ENCODE measurements at regions not wholly inside any gene's neighbourhood (a gene's known extent, or its start where the extent isn't known, plus 50 kb on each side); places are given as distances from the start of the nearest gene placed in this dataset.

- no peak overlapping the region for H3K4me3 ChIP-seq (replicated peaks in 1 of 3; ENCODE audit: insufficient read depth in 1 of 3, low read depth in 1 of 3, low read length in 3 of 3)
- no peak for FAIRE-seq
- no peaks in the 10 kb centered on the region for H3K9me1 ChIP-seq (replicated peaks; ENCODE audit: control insufficient read depth, extremely low read depth, insufficient read depth, low read length)
- BruUV-seq (replicated peaks), result no TSS peak
- no peak overlapping the region for H3K9ac ChIP-seq (replicated peaks; ENCODE audit: extremely low read depth, insufficient read depth, low read length)
- no peaks in the 10 kb centered on the region for H3K79me2 ChIP-seq (ENCODE audit: control insufficient read depth, insufficient read depth, low read length)
- H2AFZ ChIP-seq (ENCODE audit: low read depth, low read length), result no peak overlapping the region
- H3K27me3 ChIP-seq (ENCODE audit: control insufficient read depth in 2 of 2, insufficient read depth in 2 of 2, low read length in 2 of 2), result no peaks in the 10 kb centered on the region
- H4K20me1 ChIP-seq (replicated peaks; ENCODE audit: control insufficient read depth, extremely low read depth, insufficient read depth, low read length), result no peaks in the 10 kb centered on the region
- no peaks in the 10 kb centered on the region for H3K4me1 ChIP-seq (ENCODE audit: control insufficient read depth, extremely low read depth, insufficient read depth, low read length)
- H3K4me2 ChIP-seq (ENCODE audit: insufficient read depth, low read length), result no peak overlapping the region
- H3K9me3 ChIP-seq (replicated peaks; ENCODE audit: control insufficient read depth, insufficient read depth, low read length), result no peaks in the 10 kb centered on the region
- H3K36me3 ChIP-seq (ENCODE audit: control insufficient read depth in 2 of 2, extremely low read depth in 1 of 2, insufficient read depth in 2 of 2, low read length in 2 of 2), result no peaks in the 10 kb centered on the region
- intact Hi-C loops (cut with micrococcal nuclease) (no loop called here), dilution Hi-C loops (cut with MboI; ENCODE audit: extremely low pct_ligation_motif_present, low sequenced_read_pairs) (no loop called here)
- ChIA-PET POLR2A (no interaction called here), CTCF (no interaction called here)
- H3K27ac ChIP-seq (ENCODE audit: insufficient read depth, low read depth, low read length), result no peak overlapping the region
- no peak for DNase-seq (ENCODE audit: low read depth, low spot score)
- TF ChIP-seq POLR2A (IDR thresholded peaks at IDR 0.05; ENCODE audit: low read depth, low read length), result no peak
- TF ChIP-seq MYC (IDR thresholded peaks at IDR 0.05; ENCODE audit: low read depth, low read length), result no peak
- no peak for TF ChIP-seq EZH2 (IDR thresholded peaks at IDR 0.05; ENCODE audit: borderline replicate concordance, low read depth, low read length, severe bottlenecking)
- TF ChIP-seq CTCF (IDR thresholded peaks at IDR 0.05; ENCODE audit: extremely low read depth in 1 of 2, insufficient read depth in 1 of 2, low read depth in 1 of 2, low read length in 2 of 2), result no peak
Measured at GRCh38 chr3:8305371-8305770, 196.3 kb upstream of the LMCD1 start.

- intact Hi-C loops (cut with micrococcal nuclease) (no loop called here), dilution Hi-C loops (cut with MboI; ENCODE audit: extremely low pct_ligation_motif_present, low sequenced_read_pairs) (no loop called here)
- Histone ChIP-seq H3K9me3 (replicated peaks; ENCODE audit: control insufficient read depth, insufficient read depth, low read length) (no peaks in the 10 kb centered on the region), H3K4me2 (ENCODE audit: insufficient read depth, low read length) (no peak overlapping the region), H3K9me1 (replicated peaks; ENCODE audit: control insufficient read depth, extremely low read depth, insufficient read depth, low read length) (no peaks in the 10 kb centered on the region), H3K9ac (replicated peaks; ENCODE audit: extremely low read depth, insufficient read depth, low read length) (no peak overlapping the region), H3K36me3 (ENCODE audit: control insufficient read depth in 2 of 2, extremely low read depth in 1 of 2, insufficient read depth in 2 of 2, low read length in 2 of 2) (no peaks in the 10 kb centered on the region), H3K4me3 (replicated peaks in 1 of 3; ENCODE audit: insufficient read depth in 1 of 3, low read depth in 1 of 3, low read length in 3 of 3) (no peak overlapping the region), H3K27ac (ENCODE audit: insufficient read depth, low read depth, low read length) (no peak overlapping the region), H2AFZ (ENCODE audit: low read depth, low read length) (no peak overlapping the region), H3K27me3 (ENCODE audit: control insufficient read depth in 2 of 2, insufficient read depth in 2 of 2, low read length in 2 of 2) (no peaks in the 10 kb centered on the region), H3K79me2 (ENCODE audit: control insufficient read depth, insufficient read depth, low read length) (no peaks in the 10 kb centered on the region), H3K4me1 (ENCODE audit: control insufficient read depth, extremely low read depth, insufficient read depth, low read length) (no peaks in the 10 kb centered on the region), H4K20me1 (replicated peaks; ENCODE audit: control insufficient read depth, extremely low read depth, insufficient read depth, low read length) (no peaks in the 10 kb centered on the region)
- DNase-seq (ENCODE audit: low read depth, low spot score) (no peak), FAIRE-seq (no peak)
- CTCF ChIA-PET, result no interaction called here
- POLR2A ChIA-PET, result no interaction called here
- TF ChIP-seq CTCF (IDR thresholded peaks at IDR 0.05; ENCODE audit: extremely low read depth in 1 of 2, insufficient read depth in 1 of 2, low read depth in 1 of 2, low read length in 2 of 2), result no peak
- no peak for TF ChIP-seq POLR2A (IDR thresholded peaks at IDR 0.05; ENCODE audit: low read depth, low read length)
- no peak for TF ChIP-seq MAX (IDR thresholded peaks at IDR 0.05; ENCODE audit: insufficient read depth, insufficient read length)
- no peak for TF ChIP-seq GATA2 (IDR thresholded peaks at IDR 0.05; ENCODE audit: insufficient read depth, insufficient read length, low read depth, low read length)
- BruUV-seq (replicated peaks), result no TSS peak
Measured at GRCh38 chr3:8307545-8308110, 194.0 kb upstream of the LMCD1 start.

All from endothelial cell of umbilical vein (primary cell).